NCI-H446 (cell line): ENCODE measurements at regions not wholly inside any gene's neighbourhood (a gene's known extent, or its start where the extent isn't known, plus 50 kb on each side); places are given as distances from the start of the nearest gene placed in this dataset.
A peak's percentile ranks its signal among the peaks of the same experiment; 100 is the strongest.
"Not testable (repeated sequence)": the region's sequence is repeated elsewhere in the genome, so short reads cannot be mapped to it uniquely, and the experiment has no call there.

Experiments
- DNase-seq, 2 experiments: peaks; one replicate each; lab custom pipeline; 2025; lab: John Stamatoyannopoulos, UW

DNA sequence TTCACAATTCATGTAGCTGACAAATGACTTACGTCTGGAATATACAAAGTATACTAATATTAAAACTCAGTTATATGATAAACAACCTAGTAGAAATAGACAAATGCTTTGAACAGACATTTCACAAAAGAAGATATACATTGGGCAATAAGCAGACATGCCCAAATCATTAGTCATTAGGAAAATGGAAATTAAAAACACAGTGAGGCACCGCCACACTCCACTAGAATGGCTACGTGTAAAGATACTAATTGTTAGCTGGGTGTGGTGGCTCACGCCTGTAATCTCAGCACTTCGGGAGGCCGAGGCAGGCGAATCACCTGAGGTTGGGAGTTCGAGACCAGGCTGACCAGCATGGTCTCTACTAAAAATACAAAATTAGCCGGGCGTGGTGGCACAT lies 248.9 kb upstream of the TMEM132C start:
- DNase-seq, result no peak

DNA sequence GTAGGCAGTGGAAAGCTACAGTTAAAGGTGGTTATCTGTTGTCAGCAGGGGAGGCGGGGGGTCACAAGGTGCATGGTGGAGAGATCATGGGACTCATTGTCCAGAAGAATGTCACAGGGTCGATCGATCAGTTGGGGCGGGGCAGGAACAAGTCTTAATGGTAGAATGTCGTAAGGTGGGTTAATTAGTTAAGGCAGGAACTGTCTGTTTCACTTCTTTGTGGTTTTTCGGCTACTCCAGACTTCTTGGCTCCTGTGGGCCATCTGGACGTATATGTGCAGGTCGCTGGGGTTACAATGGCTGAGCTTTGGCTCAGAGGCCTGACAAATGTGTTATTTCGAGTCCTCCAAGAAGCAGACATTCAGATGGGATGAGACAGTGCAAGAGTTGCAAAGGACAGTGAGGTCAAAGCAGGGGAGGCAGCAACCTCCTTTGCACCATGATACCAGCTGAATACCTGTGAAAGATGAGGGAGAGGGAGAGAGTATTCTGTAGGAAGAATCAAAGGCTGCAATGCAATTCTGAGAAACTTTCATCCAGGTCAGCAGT lies 246.9 kb upstream of the TMEM132C start:
- no peak for DNase-seq

DNA sequence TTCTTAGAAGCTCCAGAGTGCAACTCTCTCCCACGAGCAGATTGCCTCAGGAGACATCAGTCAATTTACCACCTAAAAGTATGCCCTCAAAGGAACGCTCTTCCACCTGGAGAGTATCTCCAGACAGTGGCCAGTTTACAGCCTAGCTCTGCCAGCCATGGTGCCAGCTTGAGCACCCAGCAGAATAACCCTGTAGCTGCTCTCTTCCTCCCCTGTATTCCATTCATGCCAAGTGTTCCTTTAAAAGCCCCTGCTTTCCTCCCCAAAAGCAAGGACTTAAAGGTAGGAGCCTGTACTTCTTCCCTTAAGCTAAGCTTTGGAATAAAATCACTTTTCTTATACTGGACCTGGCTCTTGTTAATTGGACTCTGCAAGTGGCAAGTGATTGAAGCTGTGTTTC lies 245.4 kb upstream of the TMEM132C start:
- DNase-seq, result no peak

DNA sequence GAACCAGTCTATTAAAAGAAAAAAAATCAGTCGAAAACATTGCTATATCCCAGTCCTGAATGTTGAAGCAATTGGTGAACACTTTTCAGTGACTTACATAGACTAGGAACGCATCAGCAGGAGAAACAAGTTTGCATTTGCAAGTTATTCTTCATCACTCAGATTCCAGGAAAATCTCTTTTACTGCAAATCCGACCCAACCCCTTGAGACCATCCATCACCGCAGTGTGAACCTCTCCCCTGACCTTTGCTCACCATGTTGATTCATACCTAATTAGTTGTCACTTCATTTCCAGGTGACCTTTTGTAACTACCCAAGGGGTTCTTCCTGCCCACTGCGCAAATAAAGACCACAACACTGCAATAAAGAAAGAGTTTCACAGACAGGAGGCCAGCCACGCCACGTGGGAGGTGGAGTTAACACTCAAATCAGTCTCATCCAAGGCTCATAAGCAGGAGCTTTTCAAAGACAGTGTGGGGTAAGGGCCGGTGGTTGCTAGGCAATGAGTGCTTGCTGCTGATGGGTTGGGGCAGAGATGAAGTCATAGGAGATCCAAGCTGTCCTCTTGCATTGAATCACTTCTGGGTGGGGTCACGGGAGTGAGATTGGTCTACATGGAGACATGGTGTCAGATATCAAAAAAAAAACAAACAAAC lies 241.3 kb upstream of the TMEM132C start:
- DNase-seq, result no peak

DNA sequence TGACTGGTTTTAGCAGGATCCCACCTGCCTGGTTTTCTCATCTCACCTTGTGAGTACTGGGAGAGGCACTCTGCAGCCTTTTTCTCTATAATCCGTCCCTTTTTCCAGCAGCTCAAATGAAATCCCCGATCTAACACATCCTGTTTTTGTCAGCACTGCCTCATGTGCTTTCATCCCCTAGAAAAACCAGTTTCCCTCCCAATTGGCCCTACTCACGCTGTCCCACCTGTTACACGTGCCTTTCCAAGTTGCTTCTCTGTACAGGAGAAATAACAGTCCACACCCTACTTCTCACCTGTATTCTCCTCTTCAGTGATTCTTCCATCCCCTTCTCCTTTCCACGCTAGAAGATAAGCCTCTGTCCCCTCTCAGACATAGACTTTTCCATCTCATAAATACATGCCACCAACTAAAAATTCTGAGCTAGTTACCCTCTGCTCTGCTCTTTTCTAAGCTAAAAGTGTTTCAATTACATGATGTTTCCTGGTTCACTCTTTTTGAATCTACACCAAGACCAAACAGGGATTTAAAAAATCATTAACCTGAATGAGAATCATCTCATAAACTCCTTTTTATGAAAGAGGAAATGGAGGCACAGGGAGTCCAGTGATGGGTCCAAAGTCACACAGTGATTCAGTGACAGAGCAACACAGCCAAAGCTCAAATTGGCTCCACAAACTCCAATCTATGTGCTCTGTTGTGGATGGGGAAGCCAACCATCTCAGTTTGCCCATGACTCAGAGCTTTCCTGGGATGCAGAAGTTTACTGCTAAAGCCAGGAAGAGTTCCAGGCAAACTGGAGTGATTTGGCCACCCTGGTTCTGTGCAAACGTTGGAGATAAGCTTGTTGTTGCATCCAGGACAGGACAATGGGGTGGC lies 240.0 kb upstream of the TMEM132C start:
- no peak for DNase-seq

DNA sequence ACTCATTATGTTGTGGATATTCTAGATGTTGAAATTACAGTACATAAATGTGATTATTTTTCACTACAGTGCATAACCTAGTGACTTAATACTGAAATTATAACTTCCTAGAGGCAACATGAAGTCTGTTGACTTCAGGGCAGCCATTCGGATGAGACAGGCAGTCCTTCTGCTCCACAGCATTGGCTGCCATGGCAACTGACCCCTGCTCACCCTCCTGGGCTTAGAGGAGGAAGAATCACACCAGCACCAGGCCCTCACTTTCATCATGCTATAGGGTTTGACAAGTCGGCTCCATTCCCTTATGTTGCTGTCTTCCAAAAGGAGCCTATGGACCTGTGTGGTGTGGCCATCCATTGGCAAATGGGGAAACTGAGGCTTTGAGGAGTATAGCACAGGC lies 233.5 kb upstream of the TMEM132C start:
- no peak for DNase-seq

DNA sequence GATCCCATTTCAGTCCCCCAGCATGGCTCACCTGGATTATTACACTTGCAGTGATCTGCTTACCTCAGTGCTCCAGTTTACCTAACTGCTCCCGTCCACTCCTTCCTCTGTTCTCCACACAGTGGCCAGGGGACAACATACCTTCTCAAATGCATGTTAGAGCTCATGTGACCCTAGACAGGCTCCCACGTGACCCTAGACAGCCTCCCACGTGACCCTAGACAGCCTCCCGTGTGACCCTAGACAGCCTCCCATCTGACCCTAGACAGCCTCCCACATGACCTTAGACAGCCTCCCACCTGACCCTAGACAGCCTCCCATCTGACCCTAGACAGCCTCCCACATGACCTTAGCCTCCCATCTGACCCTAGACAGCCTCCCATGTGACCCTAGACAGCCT lies 226.0 kb upstream of the TMEM132C start:
- DNase-seq, result no peak

DNA sequence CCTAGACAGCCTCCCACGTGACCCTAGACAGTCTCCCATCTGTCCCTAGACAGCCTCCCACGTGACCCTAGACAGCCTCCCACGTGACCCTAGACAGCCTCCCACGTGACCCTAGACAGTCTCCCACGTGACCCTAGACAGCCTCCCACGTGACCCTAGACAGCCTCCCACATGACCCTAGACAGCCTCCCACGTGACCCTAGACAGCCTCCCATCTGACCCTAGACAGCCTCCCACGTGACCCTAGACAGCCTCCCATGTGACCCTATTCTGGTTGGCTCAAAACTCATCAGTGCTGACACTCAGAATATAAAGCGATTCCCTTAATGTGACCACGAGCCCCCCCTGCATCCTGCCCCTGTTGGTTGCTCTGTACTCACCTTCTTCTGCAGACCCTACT lies 224.7 kb upstream of the TMEM132C start:
- not testable (repeated sequence) for DNase-seq

DNA sequence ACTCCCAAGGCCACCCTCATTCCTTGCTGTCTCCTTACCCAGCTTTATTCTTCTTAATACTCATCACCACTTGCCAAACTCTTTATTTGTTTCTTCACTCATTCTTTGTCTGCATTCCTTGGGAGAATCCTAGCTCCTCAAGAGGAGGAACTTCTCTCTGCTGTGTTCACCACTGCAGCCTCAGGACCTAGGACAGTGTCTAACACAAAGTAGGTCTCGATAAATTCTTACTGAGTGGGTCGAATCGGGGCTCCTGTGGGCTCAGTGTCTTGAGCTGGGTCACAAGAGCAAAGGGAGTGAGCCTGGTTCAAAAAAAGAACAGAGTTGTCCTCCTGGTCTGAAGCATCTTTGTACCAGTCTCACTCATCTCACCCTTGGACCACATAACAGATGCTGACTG lies 224.1 kb upstream of the TMEM132C start:
- DNase-seq, result no peak

DNA sequence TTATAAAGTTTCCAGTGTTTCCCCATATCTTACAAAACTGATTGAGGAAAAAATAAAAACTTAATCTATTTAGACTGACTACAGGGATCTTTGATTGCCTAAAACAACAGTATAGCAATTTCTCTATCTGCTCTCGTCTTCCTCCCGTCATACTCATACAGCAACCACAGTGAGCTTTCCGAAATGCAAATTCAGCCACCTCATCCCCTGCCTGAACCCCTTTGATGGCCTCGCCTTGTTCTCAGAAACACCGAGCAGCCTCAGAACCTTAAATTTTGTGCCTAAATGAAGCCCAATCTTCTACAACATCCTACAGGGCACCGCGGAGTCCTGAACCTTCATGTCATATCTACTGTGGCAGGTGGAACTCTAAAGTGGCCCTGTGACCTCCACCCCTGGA lies 223.7 kb upstream of the TMEM132C start:
- DNase-seq, result no peak

DNA sequence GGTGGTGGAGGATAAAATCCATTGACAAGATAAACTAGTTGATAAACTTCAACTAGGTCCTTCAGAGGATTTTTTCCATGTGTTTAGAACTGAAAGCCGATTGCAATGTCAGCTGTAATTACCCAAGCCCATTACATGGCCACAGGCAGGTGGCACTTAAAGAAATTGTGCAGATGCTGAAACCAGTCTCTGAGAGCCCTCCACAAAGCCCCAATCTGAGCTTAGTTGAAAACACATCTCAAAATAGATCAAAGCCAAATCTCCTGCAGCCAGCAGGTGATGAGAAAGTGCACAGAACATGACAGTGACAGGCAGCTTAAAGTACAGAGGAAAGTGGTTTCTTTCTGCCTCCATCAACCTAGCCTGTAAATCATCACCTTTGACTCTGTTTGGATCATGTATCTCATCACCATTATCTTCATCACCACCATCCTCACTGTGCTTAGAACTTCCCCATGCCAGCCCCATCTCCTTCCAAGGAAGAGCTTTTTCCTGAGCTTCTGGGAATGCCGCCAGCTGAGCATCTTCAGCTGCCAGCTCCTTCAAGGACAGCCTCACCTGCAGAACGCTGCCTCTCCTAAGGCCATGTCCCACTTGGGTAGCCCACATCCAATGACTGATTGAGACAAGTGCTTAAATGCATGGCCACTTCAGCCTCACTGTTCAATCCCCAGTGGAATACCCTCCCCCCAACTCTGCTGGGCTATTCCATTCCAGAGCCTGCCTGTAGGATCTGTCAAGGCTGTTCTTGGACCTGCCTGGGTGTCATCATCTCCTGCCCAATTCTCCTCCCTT lies 219.5 kb upstream of the TMEM132C start:
- DNase-seq, result no peak

DNA sequence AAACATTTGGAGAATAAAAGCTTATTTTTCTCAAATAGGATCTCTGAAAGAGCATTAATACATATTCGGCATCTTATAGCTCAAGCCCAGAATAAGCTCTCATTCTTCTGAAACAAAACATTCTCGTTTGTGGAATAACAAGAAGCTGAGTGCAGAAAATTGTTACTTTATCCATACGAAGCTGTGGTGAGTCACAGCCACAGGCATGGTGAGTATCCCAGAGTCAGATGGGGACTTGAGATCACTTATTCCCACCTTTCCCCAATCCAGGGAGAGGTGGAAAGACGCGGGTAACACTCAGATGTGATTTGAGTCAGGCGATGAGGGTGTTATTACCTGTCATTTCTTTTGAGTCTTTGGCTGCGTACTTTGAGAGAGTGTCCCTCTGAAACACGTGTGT lies 214.6 kb upstream of the TMEM132C start:
- no peak for DNase-seq

DNA sequence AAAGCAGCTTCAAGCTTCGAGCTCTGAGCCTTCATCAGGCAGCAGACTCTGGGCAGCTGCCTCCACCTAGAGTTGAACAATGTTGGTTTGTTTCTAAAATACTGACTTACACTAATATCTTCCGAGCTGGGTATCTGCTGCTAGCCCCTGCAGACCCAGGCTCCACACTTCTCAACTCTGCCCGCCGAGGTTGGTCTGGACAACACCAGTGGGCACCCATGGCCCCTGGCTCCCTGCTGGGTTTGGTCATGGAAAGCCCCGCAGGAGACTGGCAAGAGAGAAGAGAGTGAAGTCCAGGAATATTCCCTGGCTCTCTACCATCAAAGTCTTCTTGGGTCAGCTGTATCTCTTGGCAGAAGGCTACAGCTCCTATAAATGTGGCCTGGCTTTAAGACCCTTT lies 214.2 kb upstream of the TMEM132C start:
- no peak for DNase-seq

DNA sequence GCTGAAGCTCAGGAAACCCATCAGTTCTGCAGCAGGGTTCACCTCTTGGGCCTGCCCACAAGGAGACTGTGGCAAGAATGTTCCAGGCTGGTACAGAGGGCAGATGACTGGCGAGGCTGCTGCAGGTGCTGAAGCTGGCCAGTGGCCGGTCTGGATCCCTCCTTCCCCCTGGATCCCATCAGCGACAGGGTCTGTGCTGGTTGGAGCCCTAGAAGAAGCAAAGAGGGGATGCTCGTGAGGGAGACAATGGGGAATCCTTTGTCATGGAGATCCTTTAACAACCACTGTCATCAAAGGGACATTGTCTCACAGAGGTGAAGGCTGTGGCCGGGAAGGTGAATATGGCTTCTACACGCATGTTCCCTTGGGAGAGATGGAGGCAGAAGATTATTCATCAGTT lies 211.4 kb upstream of the TMEM132C start:
- no peak for DNase-seq

DNA sequence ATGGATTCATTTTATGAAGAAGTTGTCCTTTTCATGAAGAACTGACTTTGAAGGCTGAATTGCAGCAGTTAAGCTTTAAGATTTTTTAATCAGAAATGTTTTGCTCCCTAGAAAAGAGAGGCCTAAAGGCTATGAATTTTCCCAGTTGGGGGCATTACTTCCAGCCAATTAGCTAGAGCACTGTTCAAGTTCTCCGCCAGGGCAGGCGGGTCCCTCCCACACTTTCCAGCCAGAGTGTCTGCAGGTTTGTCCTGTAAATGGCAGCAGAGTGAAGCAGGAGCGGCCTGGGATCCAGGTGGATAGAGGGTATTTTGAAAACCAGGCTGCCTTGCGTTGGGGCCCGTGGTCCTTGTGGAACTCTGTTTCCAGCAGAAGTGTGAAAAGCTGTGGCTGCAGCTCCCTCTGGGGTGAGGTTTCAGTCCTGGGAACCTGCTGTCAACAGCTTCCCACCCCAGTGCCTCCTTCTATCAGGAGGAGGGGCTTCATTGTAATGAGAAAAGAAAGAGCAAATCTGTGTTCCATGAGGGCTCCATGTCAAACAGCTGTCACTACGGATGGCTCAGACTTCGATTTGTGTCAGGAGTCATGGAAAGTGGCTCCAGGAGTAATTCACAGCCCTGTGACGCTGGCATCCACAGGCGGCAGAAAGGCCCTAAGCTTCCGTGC lies 210.7 kb upstream of the TMEM132C start:
- DNase-seq, result no peak

DNA sequence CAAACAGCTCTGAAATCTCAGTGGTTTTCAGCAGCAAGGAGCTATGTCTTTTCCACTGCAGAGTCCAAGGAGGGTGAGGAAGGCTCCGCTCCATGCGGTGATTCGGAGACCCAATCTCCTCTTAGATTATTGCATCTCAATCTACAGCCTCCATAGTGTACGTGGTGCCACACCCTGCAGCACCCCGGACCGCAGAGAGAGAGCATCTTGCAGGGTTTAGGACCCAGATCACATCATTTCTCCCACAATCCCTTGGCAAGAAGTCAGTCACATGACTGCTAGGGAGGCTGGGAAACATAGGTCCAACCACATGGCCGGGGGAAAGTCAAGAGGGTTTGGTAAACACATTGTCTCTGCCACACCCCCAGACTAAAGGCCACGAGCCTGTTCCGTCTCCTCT lies 209.4 kb upstream of the TMEM132C start:
- no peak for DNase-seq

DNA sequence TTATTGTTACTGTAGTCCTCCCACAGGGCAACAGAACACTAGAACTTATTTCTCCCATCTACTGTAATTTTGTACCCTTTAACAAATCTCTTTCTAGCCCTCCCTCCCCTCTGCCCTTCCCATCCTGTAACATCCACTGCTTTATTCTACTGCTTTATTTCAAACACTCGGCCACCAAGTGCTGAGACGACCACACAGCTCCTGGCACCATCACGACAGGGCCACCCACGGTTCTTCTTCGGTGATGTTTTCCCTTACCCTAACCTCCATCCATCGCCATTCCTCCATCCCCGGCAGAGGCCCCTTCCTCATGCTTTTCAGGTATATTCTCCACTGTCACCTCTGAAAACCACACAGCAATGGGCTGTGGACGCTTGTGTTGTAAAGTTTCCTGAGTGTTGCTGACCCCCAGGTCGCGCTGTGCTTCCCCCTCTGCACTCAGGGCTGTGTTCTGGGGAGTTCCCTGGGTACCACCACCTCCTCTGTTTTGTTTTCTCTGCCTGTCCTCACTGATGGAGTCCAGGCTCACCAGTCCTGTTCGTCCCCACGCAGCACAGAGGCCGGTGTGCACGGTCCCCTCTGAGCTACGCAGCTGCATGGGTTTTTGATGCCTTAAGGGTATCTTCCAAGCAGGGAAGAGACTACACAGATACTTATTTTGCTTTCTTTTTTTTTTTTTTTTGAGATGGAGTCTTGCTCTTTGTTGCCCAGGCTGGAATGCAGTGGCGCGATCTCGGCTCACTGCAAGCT lies 207.2 kb upstream of the TMEM132C start:
- DNase-seq, result no peak

DNA sequence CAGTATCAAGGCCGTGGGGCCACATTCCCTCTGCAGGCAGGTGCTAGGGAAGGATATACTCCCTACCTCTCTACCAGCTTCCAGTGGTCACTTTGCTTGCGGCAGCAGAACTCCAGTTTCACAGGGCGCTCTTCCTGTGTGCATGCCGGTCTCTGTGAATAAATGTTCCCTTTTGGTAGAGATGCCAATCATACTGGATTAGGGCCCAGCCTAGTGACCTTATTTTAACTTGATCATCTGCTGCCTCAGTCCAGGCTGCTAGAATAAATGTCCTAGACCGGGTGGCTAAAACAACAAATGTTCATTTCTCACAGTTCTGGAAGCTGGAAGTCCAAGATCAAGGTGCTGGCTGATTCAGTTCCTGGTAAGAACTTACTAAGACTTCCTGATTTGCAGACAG lies 198.8 kb upstream of the TMEM132C start:
- DNase-seq, result no peak

DNA sequence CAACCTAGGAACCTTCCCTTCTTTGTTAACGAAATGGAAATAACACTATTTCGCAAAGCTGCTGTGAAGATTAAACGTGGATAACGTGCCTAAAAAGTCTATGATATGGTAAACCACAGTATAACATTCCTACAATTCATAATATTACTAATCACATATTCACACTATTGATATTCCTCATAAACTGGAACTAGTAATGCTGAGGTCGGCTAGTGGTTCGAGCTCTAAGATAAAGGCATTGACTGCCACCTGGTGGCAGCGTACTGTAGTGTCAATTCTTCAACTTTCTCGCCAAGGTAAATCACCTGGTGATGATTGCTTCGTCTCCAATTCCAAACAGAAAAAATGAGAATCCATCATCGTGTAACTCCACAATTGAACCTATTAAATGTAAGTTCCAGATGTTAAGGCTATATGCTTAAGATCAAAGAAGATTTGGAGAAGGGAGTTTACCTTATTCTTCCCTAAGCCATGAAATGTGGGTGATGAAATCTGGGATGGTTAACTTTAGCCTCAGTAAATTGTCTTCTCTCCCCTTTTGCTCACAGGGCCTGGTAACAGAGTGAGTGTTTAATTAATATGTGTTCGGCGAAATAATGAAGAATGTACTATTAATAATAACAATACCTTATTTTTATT lies 197.5 kb upstream of the TMEM132C start:
- DNase-seq, result peak; percentile 11 to 38

DNA sequence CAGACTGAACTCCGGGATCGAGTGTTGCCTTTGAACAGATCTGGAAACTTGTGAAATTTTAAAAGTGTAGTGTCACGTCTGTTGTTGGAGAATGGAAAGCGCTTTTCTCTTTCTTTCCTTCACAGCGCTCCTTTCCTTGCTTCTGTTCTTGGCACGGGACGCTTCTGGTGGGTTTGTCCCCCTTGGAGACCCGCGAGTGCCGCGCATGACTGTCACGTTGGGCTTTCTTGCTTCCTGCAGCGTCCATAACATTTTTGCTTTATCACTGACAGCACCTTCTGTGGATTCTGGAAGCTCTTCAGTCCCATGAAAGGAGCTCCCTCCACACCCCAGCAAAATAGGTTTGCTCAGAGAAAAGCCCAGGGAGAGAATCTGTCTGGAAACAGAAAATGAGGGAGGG lies 193.0 kb upstream of the TMEM132C start:
- DNase-seq, result no peak

DNA sequence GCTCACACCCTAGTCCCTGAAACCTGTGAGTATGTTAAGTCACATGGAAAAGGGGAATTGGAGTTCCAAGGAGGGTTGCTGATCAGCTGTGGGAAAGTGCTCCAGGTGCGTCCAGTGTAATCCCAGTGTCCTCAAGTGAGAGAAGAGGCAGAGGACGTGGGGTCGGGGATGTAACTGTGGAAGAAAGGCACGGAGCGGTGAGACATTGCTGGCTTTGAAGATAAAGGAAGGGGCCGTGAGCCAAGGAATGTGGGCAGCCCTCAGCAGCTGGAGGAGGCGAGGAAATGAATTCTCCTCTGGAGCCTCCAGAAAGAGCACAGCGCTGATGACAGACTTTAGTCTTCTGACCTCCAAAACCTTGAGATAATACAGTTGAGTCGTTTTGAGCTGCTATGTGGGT lies 191.6 kb upstream of the TMEM132C start:
- no peak for DNase-seq
